Stimulated activated CD4-positive, alpha-beta T cell treated with anti-CD3 and anti-CD28 coated beads, Interleukin-12 subunit alpha, Interleukin-12 subunit beta, amount 100 ng/mL, for 24 hours (primary cell): ENCODE measurements at regions not wholly inside any gene's neighbourhood (a gene's known extent, or its start where the extent isn't known, plus 50 kb on each side); places are given as distances from the start of the nearest gene placed in this dataset.

Source experiments
- DNase-seq, 2 experiments: peaks; one replicate each; pipeline ENCODE4 v3.0.0-alpha.2; 2020; ENCODE audit warnings: low read depth in 2 of 2

DNA sequence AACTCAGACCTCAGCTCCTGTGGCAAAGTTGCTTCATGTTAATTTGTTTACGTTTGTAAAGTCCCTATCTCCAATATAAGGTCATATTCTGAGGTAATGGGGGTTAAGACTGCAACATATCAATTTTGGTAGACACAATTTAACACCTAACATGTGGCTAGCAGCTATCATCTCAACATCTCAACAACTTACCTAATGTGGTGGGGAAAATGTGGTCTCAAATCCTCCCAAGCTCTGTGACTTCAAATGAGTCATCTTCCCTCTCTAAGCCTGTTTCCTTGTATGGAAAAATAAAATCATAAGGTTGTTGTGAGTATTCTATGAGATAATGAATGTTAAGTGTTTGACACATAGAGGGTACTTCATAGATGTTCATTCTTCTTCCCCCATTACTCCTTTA is 443.3 kb downstream of the CDK5RAP2 start:
- DNase-seq = no peak

DNA sequence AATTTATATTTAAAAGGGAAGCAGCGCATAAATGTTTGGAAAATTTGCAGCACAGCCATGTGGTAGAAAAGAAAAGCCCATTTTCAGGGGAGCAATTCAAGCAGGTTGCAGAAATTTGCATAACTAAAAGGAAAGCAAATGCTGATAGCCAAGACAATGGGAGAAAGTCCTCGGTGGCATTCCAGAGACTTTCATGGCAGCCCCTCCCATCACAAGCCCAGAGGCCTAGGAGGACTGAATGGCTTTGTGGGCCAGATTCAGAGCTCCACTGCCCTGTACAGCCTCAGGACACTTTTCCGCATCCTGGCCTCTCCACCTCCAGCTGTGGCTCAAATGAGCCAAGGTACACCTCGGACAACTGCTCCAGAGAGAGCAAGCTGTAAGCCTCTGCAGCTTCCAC is 462.9 kb downstream of the CDK5RAP2 start:
- no peak for DNase-seq

DNA sequence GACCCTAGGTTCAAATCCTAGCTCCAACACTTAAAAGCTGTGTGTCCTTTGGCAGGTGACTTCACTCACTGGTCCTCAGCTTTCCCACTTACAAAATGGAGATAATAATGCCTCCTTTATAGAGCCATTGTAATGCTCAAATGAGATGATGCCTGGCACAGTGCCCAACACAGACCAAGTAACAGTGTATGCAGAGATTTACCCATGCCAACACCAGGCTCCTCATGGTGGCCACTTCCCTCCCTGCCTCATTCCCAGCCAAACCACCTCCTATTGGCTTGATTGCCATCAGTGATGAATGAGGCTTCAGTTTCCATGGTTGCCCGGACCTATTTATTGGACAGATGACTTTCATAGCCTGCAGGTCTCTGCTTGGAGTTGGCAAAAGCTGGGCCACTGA is 469.4 kb downstream of the CDK5RAP2 start:
- no peak for DNase-seq

DNA sequence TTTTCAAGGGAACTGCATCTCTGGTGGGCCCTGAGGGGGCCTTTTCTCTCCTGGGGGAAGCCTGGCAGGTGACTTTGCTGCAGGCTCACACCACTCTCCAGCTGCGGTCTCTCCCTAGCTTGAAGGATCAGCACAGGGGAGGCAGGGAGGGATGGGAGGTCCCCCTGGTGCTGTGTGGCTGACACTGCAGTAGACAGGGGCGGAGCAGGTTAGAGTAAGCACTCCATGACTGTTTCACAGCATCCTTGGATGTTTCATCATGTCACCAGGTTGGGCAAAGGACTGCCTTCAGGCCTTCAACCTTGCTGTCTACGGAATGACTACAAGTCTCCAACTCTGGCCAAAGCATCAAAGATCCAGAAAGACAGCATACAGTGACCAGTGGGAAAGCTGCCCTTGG is 470.7 kb downstream of the CDK5RAP2 start:
- no peak for DNase-seq

DNA sequence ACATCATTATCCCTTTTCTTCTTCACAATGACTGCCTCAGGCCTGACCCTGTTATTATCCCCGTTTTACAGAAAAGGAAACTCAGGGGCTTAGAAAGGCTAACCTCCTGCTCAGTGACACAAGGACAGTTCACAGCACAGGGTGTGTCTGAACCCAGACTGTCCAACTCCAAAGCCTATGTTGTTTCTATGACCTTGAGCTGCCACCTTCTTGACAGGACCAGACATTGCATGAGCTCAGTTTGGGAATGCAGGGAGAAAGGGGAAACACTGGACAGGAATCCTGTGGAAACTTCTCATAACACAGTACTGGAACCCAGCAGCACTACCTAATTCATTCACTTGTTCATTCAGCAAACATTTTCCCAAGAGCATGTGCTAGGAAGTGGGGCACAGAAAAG is 472.8 kb downstream of the CDK5RAP2 start:
- no peak for DNase-seq

DNA sequence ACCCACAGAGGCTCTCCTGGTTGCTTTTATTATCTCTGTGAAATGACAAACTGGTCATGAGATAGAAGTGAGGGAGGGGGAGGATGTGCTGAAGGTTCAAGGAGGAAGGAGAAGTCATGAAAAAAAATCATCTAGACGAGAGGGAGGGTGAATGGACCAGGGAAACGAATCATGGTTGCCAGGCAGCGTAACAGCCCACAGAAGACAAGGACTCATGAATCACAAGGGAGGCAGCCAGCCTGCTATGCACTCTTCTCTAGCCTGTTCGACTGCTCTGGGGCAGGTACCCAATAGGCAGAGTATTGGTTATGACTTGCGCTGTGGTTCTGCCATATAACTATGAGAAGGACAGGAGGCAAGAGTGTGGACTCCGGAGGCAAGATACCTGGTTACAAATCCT is 475.2 kb downstream of the CDK5RAP2 start:
- no peak for DNase-seq

DNA sequence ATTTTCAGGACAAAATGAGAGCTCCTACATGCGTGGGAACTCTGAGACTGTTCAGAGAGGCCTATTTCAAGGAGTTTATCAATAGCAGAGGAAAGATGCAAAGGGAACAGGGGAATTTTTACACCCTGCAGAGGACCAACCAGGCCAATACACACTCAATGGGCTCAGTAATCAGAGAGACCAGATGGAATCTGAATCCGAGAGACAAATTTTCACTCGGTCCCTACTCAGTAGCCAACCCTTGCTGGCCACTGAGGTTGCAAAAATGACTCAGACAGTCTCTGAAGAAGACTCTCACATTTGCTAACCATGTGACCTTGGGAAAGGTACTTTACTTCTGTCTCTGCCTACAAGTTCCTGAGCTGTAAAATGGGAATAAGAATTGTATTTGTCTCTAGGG is 479.4 kb downstream of the CDK5RAP2 start:
- DNase-seq = no peak

DNA sequence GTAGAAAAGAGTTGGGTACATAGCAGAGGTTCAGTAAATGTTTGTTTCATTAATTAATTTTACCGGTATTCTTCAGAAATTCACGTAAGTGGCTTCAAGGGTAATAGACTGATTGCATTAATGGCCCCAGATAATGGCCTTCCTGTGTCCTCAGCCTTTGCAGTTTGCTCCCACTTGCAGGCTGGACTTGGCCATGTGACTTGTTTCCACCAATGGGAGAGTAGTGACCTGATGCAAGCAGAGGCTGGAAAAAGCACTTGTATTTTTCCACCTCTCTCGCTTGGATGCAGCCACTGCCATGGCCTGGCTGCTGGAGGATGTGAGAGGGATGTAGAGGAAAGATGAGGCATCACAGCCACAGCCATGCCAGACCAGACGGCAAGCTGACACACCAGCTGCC is 480.9 kb downstream of the CDK5RAP2 start:
- no peak for DNase-seq

DNA sequence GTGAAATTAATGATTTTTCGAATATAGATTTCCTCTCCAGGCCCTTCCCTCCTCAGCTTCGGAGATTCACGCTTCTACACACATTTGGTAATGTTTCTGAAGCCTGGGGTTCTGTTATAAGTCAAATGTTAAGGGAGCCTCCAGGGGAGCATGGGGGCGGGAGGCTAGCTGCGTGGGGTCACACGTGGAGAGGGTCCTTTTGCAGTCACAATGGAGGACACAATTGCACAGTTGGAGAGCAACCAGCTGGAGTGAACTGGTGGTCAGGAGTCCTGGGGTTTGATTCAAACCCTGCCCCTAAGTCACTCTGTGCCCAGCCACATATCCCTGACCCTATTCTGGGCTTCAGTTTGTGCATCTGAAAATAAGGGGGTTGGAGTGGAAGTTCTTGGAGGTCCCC is 481.4 kb downstream of the CDK5RAP2 start:
- DNase-seq = no peak

DNA sequence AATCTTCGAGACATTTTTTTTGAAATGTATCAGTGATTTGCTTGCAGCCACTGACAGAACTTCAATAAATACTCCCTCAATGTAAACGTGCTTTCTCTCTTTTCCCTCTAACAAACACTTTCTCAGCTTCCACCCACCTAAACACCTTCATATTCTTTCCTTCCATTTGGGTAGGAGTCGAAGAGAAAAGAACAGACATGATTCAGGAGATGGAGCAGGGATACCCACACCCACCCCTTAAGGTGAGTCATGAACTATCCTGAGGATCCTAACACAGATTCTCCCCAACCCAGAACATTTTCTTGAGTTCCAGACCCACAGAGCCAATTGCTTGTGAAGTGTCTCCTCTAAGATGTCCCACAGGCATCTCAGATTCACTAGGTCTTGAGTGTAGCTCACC is 488.8 kb downstream of the CDK5RAP2 start:
- no peak for DNase-seq

DNA sequence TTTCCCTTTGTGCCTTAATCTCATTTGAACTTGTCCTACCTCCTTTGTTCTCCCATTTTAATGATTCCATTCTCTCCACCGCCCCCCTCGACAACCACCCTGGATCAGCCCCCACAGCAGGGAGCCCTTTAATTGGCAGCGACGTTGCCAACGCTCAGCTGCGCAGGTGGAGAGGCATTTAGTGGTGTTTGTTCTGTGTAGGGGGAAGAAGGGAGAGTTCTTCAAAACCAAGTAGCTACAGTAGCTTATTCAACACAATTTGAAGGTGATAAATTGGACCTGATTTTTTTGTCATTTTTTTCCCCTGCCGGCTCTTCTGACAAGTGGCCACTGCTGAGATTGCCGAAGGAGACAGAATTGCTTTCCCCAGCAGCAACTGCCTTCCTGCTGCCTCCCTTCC is 499.1 kb downstream of the CDK5RAP2 start:
- DNase-seq = no peak

DNA sequence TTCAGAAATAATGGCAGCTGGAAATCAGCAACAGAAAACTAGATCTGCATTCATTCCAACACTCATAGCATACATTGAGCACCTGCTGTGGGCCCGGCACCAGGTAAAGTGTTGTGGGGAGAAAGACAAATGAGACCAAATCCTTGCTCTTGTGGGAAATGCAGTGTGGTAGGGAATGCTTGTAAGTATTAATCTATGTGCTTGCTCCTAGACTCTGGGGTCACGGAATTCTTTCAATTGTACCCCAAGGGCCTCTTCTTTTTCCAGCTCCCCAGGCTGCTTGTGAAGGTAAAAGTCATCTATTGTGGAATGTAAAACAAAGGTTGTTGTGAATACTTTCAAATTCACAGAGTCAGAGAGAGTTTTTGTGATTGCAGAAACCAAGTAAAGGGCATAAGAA is 501.9 kb downstream of the CDK5RAP2 start:
- DNase-seq = no peak

DNA sequence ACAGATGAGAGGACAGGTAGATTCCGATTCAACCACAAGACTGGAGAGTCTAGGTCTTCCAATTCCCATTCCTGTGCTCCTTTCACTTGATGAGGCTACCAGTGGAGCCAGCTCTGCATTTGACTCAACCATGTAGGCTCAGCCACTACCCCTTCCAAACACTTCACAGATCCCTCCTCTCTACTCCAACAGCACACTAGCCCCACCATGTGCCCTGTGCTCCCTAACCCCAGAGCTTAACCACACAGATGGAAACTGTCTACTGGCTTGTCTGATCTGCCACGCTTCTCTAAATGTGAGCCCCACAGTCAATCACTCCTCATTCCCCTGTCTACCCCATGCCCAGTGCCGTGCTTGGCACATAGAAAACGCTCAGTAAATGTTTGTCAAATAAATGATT is 508.2 kb downstream of the CDK5RAP2 start:
- no peak for DNase-seq

DNA sequence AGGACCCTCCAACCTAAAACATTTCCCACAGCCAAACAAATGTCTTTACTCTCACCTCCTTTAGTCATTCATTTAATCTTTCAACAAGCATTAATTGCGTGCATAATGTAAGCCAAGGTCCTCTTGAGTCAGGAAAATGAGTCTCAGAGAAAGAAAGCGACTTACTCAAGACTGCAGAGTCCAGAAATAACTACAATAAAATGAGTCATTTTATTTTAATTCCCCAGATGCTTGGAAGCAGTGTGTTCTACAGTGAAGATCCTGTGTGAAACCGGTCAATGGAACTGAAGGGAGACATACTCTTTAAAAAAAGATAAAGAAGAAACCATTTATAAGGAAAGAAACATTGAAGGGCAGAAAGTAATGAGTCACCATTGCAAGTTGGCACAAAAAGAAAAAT is 513.7 kb downstream of the CDK5RAP2 start:
- DNase-seq = no peak

DNA sequence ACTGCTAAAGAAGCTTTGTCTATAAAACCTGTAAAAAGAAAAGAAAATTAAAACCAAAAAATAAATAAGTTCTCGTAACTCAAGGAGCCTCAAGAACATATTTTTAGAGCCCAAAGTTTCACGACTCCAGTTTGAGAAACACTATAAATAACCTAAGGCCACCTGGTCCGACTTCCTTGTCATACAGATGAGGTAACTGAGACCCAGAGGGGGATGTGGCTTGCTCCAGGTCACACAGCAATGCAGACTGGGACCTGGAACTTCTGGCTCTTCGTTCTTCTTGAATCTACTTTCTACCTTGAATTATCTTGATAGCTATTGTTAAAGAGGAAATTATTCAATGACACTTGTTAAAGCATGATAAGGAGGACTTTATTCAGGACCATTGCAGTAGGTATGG is 514.8 kb downstream of the CDK5RAP2 start:
- no peak for DNase-seq

DNA sequence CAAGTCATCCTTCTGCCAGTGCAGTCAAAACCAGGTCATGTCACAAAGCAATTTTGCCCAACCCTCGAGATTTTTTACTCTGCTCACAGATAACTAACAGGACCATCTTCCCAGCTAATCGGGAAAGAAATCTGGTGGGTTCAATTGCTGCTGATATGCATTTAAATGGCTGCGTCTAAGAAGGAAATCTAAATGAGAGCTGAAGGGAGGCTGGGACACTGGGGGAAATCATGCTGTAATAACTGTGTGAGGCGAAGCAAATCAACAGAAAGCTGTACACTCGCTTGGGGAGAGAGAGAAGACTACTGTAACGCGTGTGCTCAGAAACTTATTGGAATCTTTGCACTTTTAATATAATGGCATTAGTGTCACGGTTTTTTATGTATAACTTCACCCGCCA is 535.0 kb downstream of the CDK5RAP2 start:
- no peak for DNase-seq

DNA sequence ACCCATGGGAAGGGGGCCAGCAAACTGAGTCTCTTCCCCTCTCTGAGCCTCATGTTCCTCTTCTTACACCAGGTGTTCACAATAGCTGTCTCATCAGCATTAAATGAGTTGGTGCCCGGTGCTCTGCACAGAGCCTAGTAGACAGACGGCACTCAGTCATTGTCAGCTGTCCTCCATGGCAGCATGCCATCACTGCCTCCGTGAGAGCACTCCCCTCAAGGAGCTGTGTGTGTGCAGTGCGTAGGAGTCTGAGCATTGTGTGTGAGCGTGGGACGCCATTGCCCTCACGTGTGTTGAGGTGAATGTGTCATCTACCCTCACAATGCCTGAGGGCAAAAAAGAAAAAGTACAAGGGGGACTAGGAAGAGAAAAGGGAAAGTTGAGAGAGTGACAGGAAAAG is 536.5 kb downstream of the CDK5RAP2 start:
- no peak for DNase-seq

DNA sequence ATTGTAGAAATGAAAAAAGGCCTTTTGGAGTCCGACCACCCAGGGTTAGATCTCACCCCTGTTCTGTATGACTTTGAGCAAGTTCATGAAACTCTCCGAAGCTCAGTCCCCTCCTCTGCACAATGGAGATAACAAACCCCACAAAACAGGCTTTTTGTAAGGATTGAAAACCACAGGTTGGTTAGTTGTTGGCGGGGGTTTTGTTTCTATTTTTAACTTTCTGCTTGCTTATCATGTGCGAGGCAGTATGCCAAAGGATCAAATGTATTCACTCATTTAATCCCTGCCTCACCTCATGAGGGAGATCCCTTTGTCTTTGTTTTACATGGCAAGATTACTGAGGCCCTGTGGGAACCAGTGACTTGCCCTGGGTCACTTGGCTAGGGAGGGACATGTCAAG is 539.1 kb downstream of the CDK5RAP2 start:
- DNase-seq = no peak

DNA sequence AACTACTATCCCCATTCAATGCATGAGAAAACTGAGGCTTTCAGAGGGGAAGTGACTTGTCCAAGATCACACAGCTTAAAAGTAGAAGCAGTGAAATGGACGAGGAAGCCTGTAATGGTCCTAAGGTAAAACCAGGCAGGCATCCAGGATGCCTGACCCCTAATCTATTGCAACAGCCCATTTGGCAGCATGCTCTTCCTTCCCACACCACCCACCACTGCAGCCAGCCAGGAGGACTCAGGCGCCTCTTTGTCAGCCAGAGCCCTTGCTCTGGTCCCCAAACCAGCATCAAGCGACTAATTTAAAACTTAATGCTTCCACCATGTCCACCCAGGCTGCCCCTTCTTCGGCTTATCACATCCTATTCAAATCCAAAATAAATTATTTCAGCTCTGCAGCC is 541.6 kb downstream of the CDK5RAP2 start:
- no peak for DNase-seq

DNA sequence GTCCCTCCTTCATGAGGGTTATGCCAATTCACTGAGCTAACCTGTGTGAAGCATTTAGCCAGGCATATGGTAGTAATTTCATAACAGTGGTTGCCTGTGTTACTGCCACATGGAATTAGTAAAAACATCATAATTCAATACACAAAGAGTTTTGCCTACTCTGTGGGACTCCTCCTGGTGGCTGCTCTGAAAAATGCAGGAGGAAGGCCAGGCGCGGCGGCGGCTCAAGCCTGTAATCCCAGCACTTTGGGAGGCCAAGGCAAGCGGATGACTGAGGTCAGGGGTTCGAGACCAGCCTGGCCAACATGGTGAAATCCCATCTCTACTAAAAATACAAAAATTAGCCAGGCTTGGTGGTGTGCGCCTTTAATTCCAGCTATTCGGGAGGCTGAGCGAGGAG is 547.3 kb downstream of the CDK5RAP2 start:
- DNase-seq = no peak

DNA sequence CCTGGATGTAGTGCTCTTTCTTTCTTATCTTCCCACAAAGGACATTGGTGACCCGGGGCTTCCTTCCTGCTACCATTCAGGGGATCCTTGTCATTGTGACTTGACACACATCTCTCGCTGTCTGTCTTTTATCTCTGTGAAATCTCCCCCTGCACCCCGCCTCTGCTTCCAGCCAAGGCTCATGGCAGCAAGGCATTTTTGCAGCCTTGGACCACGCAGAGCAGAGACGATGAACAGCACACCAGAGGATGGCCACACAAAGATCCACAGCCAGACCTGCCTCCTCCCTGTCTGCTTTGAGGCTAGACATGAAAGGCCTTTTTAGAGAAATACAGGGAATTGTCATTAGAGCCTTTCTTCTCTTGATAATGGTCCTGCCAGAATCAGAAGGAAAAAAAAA is 549.1 kb downstream of the CDK5RAP2 start:
- DNase-seq = no peak

DNA sequence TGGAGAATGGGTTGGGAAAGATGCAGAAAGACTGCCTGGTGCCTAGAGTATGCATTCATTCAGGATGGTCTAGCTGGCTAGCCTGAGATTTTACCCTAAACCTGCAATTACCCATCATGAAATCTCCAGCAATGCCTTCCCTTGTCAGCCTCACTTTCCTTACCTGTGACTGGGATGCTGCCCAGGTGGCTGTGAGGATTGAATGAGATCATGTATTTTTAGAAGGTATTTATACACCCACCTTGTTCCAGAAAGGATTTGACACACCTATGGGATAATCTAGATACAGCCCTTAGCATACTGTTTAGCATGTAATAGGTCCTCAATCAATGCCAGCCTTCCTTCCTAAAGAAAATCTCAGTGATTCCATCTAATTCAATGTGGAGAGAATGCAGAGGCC is 561.4 kb downstream of the CDK5RAP2 start:
- DNase-seq = no peak

DNA sequence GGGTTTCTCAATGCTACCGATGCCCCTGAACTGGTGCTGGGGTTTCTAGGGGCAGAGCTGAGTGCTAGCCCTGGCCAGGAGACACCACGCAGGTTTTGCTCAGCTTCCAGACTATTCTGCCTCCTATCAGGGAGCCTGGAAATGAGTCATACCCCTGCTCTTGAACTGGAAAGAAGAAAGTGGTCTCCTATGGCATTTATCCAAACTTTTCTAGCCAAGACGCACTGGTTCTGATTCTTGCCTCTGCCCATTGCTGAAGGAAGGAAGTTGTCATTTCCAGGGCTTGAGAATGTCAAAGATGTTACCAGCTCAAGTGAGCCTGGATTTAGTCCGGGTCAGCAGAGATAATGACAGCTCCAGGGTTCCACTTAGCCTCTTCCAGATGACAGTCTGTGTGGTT is 561.9 kb downstream of the CDK5RAP2 start:
- DNase-seq = no peak

DNA sequence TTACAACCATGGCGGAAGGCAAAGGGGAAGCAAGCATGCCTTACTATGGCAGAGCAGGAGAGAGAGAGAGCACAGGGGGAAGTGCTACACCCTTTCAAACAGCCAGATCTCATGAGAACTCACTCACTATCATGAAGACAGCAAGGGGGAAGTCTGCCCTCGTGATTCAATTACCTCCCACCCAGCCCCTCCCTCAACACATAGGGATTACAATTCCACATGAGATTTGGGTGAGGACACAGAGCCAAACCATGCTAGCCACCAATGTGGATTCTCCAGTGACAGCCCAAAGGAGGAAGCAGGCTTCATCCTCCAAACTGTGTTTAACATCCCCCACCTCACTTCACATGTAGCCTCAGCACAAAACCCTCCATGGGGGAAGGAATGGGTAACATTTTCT is 563.7 kb downstream of the CDK5RAP2 start:
- DNase-seq = no peak

DNA sequence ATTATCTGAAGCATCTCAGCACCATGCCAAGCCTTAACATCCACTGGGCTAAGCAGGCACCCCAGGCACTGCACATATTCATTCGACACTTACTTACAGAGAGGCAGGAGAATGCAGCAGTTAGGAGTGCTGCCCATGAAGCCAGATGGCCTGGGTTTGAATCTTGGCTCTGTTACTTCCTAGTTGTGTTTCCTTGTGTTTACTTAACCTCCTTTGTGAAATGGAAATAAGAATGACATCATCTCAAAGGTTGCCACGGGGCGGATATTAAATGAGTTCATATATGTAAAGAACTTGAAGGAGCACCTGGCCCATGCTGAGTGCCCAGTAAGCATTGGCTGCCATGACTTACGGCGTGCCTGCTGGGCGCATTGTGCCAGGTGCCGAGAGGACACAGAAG is 565.2 kb downstream of the CDK5RAP2 start:
- DNase-seq = no peak
